DND-41 (cell line): ENCODE measurements at regions not wholly inside any gene's neighbourhood (a gene's known extent, or its start where the extent isn't known, plus 50 kb on each side); places are given as distances from the start of the nearest gene placed in this dataset.
"Not testable (repeated sequence)": the region's sequence is repeated elsewhere in the genome, so short reads cannot be mapped to it uniquely, and the experiment has no call there.

ENCODE experiments used
- ATAC-seq: fragments of 200-7000 bp; cut with Tn5 transposase; 3 replicates; pipeline ENCODE4 v1.9.1; 2021; ENCODE audit warnings: low read depth; ENCODE audit not compliant: insufficient read depth
- DNase-seq: peaks from one replicate; pipeline ENCODE4 v3.0.0-alpha.2; 2020
- H2AFZ ChIP-seq: 2 replicates; pipeline ENCODE4 v1.6.0; 2012; ENCODE audit warnings: low read depth, low read length
- H3K27ac ChIP-seq: 2 replicates; pipeline ENCODE4 v1.5.1; 2012; ENCODE audit warnings: low read length, inconsistent platforms
- H3K27me3 ChIP-seq: fragments of 200-600 bp; sonication (generic); 2 replicates; pipeline ENCODE4 v1.6.0; 2012; ENCODE audit warnings: low read length, mild to moderate bottlenecking, inconsistent platforms; ENCODE audit not compliant: insufficient read depth, poor library complexity
- H3K36me3 ChIP-seq: 2 replicates; pipeline ENCODE4 v1.5.1; 2012; ENCODE audit warnings: low read length, inconsistent platforms; ENCODE audit not compliant: insufficient read depth
- H3K4me1 ChIP-seq: 2 replicates; pipeline ENCODE4 v1.5.1; 2012; ENCODE audit warnings: mild to moderate bottlenecking, low read length; ENCODE audit not compliant: insufficient read depth
- H3K4me2 ChIP-seq: 2 replicates; pipeline ENCODE4 v1.6.0; 2012; ENCODE audit warnings: mild to moderate bottlenecking, moderate library complexity, low read length, inconsistent platforms; ENCODE audit not compliant: insufficient read depth
- H3K4me3 ChIP-seq, 2 experiments: fragments of 200-600 bp in 1 of 2; shearing (Covaris generic) in 1 of 2; 2 replicates each; pipeline ENCODE4 v1.5.1; 2012 to 2016; ENCODE audit warnings: inconsistent platforms in 2 of 2, low read length in 2 of 2, mild to moderate bottlenecking in 2 of 2, low read depth in 1 of 2, moderate library complexity in 1 of 2
- H3K79me2 ChIP-seq: 2 replicates; pipeline ENCODE4 v1.6.0; 2012; ENCODE audit warnings: low read length, inconsistent platforms; ENCODE audit not compliant: insufficient read depth
- H3K9ac ChIP-seq: 2 replicates; pipeline ENCODE4 v1.6.0; 2012; ENCODE audit warnings: low read depth, mild to moderate bottlenecking, inconsistent platforms, low read length, moderate library complexity
- H3K9me3 ChIP-seq: 2 replicates; pipeline ENCODE4 v1.5.1; 2012; ENCODE audit warnings: low read length, moderate library complexity, mild to moderate bottlenecking, inconsistent platforms; ENCODE audit not compliant: insufficient read depth, severe bottlenecking
- H4K20me1 ChIP-seq: 2 replicates; pipeline ENCODE4 v1.6.0; 2012; ENCODE audit warnings: low read length; ENCODE audit not compliant: insufficient read depth
- CTCF ChIP-seq: IDR thresholded peaks from 2 replicates; pipeline ENCODE4 v1.5.1; 2012; ENCODE audit warnings: borderline replicate concordance, low read length, moderate library complexity, mild to moderate bottlenecking; ENCODE audit not compliant: poor library complexity, severe bottlenecking; ENCODE audit errors: extremely low read depth
- EZH2 ChIP-seq: IDR thresholded peaks from 3 replicates; pipeline ENCODE4 v1.6.1; 2012; ENCODE audit warnings: borderline replicate concordance, low read depth, mild to moderate bottlenecking, moderate library complexity, low read length, inconsistent platforms; ENCODE audit not compliant: severe bottlenecking

GRCh38 chr12:88677464-88677863 is 97.2 kb upstream of the KITLG start:
- DNase-seq (no peak), ATAC-seq (no peak)
- Histone ChIP-seq H2AFZ (no peak overlapping the region), H4K20me1 (no peaks in the 10 kb centered on the region), H3K36me3 (no peaks in the 10 kb centered on the region), H3K79me2 (no peaks in the 10 kb centered on the region), H3K4me3 (no peak overlapping the region), H3K9me3 (no peaks in the 10 kb centered on the region), H3K4me2 (no peak overlapping the region), H3K27me3 (no peaks in the 10 kb centered on the region), H3K9ac (no peak overlapping the region), H3K4me1 (no peaks in the 10 kb centered on the region), H3K27ac (no peak overlapping the region)
- TF ChIP-seq EZH2 (no peak), CTCF (no peak)

- H3K27ac ChIP-seq, H3K79me2 ChIP-seq, H3K4me1 ChIP-seq, H3K4me2 ChIP-seq, H2AFZ ChIP-seq, H3K36me3 ChIP-seq, H3K27me3 ChIP-seq, DNase-seq, H3K9me3 ChIP-seq, H3K4me3 ChIP-seq, H4K20me1 ChIP-seq, H3K9ac ChIP-seq, ATAC-seq: not testable (repeated sequence)
Measured at GRCh38 chr12:88667615-88668014, 87.3 kb upstream of the KITLG start.

- no peak for TF ChIP-seq EZH2
- no peak for TF ChIP-seq CTCF
- no peaks in the 10 kb centered on the region for H3K9me3 ChIP-seq
- no peaks in the 10 kb centered on the region for H3K4me1 ChIP-seq
- no peak overlapping the region for H3K4me2 ChIP-seq
- H3K27me3 ChIP-seq: peaks cover 3% of the 10 kb centered on the region
- H3K4me3 ChIP-seq: no peak overlapping the region
- H4K20me1 ChIP-seq: no peaks in the 10 kb centered on the region
- no peak overlapping the region for H2AFZ ChIP-seq
- H3K36me3 ChIP-seq: no peaks in the 10 kb centered on the region
- ATAC-seq: no peak
- H3K79me2 ChIP-seq: no peaks in the 10 kb centered on the region
- H3K9ac ChIP-seq: no peak overlapping the region
- DNase-seq: no peak
- H3K27ac ChIP-seq: no peak overlapping the region
Measured at GRCh38 chr12:88665071-88665470, 84.8 kb upstream of the KITLG start.

- H3K27ac ChIP-seq: no peak overlapping the region
- DNase-seq: no peak
Measured at GRCh38 chr12:88662961-88663360, 82.7 kb upstream of the KITLG start.

More at GRCh38 chr12:88662961-88663360, 82.7 kb upstream of the KITLG start:
- no peak overlapping the region for H3K4me2 ChIP-seq
- H3K27me3 ChIP-seq: peaks cover 3% of the 10 kb centered on the region
- H3K9me3 ChIP-seq: no peaks in the 10 kb centered on the region
- no peaks in the 10 kb centered on the region for H3K79me2 ChIP-seq
- no peak for ATAC-seq
- no peak overlapping the region for H3K4me3 ChIP-seq
- H3K36me3 ChIP-seq: no peaks in the 10 kb centered on the region
- TF ChIP-seq CTCF (no peak), EZH2 (no peak)
- H3K9ac ChIP-seq: no peak overlapping the region
- H3K4me1 ChIP-seq: no peaks in the 10 kb centered on the region
- H4K20me1 ChIP-seq: no peaks in the 10 kb centered on the region
- no peak overlapping the region for H2AFZ ChIP-seq
